Fibroblast of the aortic adventitia (primary cell): ENCODE measurements at regions not wholly inside any gene's neighbourhood (a gene's known extent, or its start where the extent isn't known, plus 50 kb on each side); places are given as distances from the start of the nearest gene placed in this dataset.

Experiments
- DNase-seq: peaks from one replicate; pipeline ENCODE4 v3.0.0-alpha.2; 2010; ENCODE audit warnings: low read depth
- H3K4me3 ChIP-seq: 2 replicates; pipeline ENCODE4 v1.5.1; 2011; ENCODE audit warnings: low read depth, mild to moderate bottlenecking, control low read depth, low read length, moderate library complexity
- TF ChIP-seq, protein P1 (sequence below): IDR thresholded peaks from 2 replicates; pipeline ENCODE4 v1.5.1; 2011; ENCODE audit warnings: mild to moderate bottlenecking, low read length, control low read depth, inconsistent platforms; ENCODE audit not compliant: insufficient read depth

DNA sequence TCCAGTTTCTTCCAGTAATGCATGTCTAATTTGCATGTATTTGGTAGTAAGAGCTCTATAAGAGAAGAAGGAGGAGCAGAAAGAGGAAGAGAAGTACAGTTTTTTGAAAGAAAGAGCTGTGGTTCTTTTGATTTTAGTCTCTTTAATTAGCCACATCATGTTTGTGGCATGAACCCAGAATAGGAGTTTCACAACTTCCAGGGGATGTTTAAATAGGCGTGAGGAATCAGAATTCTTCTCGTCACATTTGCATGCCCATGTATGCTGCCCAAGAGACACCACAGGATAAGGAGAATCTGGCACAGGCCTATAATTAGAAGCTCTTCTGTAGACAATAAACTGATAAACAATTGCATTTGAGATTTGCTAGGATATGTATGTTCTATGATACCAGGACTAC is 78.7 kb downstream of the GAS1 start:
- no peak overlapping the region for H3K4me3 ChIP-seq
- TF ChIP-seq, protein P1, sequence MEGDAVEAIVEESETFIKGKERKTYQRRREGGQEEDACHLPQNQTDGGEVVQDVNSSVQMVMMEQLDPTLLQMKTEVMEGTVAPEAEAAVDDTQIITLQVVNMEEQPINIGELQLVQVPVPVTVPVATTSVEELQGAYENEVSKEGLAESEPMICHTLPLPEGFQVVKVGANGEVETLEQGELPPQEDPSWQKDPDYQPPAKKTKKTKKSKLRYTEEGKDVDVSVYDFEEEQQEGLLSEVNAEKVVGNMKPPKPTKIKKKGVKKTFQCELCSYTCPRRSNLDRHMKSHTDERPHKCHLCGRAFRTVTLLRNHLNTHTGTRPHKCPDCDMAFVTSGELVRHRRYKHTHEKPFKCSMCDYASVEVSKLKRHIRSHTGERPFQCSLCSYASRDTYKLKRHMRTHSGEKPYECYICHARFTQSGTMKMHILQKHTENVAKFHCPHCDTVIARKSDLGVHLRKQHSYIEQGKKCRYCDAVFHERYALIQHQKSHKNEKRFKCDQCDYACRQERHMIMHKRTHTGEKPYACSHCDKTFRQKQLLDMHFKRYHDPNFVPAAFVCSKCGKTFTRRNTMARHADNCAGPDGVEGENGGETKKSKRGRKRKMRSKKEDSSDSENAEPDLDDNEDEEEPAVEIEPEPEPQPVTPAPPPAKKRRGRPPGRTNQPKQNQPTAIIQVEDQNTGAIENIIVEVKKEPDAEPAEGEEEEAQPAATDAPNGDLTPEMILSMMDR = no peak
- DNase-seq = no peak

DNA sequence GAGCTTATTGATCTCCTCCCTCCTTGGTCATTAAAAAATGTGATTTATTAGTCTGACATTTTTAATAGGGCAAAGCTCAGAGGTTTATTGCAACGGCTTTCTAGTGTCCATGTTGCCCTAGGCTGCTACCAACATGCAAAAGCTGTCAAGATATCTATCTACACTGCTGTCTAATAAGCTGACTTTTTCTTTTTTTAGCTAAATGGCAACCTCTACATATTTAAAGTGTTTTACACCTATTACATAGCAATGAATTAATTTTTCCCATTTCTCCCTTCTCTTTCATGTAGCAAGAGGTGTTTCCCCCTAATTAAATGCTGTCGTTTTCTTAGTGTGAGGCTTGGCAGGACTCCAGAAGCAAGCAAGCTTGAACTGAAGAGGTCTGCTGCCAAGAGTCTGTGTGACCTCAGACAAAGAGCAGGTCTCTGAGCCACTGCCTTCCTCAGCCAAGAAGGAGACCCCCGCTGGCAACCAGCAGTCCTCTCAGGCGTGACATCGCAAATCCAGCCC is 79.4 kb downstream of the GAS1 start:
- TF ChIP-seq, protein P1 = no peak
- no peak for DNase-seq
- no peak overlapping the region for H3K4me3 ChIP-seq

DNA sequence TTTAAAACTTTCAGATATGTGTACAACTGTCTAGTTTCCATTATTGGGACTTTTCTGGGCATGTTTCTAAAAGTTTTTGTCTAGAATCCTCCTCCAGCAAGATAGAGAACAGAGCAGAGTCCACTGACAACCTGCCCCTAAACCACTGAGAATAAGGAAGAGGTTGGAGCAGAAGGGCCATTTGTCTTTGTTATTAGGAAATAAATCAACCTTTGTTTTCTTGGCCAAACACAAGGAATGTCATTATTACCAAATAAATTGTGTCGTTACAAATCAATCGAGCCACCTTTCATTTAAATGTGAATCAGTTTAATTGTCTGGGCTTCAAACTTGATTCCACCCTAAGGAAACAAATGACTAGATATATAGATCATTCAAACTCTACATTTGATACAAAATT is 81.4 kb downstream of the GAS1 start:
- H3K4me3 ChIP-seq = no peak overlapping the region
- DNase-seq = no peak
- TF ChIP-seq, protein P1 = no peak

DNA sequence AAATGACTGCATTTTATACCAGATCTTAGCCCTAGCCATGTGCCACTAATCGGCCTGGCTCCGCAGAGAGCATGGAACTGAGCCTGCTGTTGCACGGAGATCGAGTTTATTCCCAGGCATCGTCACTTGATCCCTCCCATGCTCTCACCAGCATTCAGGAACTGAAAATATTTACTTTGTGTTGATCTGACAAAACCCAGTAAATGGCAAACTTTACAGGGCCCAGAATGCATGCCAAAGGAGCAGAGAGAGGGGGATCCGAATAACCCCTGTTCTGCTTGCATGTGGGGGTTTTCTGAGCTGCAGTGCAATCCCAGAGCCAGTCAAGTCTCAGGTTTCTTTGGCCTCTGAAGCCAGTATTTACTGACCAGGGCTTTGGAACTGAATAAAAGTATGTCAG is 87.3 kb downstream of the GAS1 start:
- no peak for DNase-seq
- TF ChIP-seq, protein P1 = no peak
- no peak overlapping the region for H3K4me3 ChIP-seq

DNA sequence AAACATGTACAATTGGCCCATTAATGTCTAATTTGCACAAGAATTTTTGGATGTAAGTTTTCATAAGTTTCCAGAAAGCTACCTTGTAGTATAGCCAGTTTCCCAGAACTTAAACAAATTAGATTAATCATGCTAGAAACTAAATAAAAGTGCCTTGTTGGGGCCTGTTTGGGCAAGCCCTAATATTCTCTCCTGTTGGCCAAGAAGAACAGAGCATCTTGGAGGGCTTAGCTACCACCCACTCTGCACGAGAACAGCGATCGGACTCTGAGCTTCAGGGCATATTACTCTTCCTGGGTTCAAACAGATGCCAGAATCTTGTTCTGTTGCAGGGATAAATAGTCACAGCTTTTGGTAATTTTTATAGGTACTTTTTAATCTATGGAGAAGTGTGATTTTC is 88.2 kb downstream of the GAS1 start:
- TF ChIP-seq, protein P1 = no peak
- no peak overlapping the region for H3K4me3 ChIP-seq
- DNase-seq = no peak

DNA sequence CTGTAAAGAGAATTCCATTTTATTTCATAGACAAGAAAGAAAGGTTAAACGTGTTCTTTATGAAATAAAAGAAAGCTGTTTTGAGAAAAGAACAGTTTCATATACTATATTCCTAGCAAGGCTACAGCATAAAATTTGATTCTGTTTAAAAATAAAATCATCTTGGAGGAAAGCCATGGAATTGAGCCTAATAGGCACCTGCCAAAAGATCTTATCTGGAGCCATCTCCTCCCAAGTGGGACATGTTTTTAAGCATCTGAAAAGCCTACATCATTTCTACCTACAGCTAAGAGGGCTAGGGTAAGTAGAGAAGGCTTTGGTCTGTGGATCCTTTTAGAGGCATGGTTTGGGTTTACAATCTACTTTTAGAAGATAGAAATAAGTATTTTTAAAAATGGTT is 89.3 kb downstream of the GAS1 start:
- H3K4me3 ChIP-seq = no peak overlapping the region
- TF ChIP-seq, protein P1 = no peak
- DNase-seq = no peak

DNA sequence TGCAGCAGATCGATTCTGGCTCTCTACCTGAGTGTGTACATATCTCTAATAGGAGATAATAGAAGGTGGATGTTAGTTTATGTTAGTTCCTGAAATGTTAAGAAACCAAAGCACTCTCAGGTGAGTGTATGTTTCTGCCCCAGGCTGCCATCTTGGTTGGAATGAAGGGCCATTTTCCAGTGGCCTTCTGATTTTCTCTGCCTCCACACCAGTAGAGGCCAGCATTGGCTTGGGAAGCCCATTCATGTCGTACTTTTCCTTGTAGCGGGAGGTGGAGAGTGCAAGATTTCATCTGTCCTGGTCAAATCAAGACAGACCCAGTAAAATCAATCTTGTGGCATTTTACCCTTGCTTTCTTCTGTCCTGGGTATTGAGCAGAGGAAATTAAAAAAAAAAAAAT is 91.0 kb downstream of the GAS1 start:
- no peak overlapping the region for H3K4me3 ChIP-seq
- DNase-seq = no peak
- TF ChIP-seq, protein P1 = no peak
